A673 (cell line): ENCODE measurements at regions not wholly inside any gene's neighbourhood (a gene's known extent, or its start where the extent isn't known, plus 50 kb on each side); places are given as distances from the start of the nearest gene placed in this dataset.

Source experiments
- BruUV-seq: library from RNA; stranded (reverse); fragments of 400-500 nt; replicated peaks from 2 replicates; lab custom pipeline; 2021; lab: Mats Ljungman, UMichigan
- CTCF ChIA-PET: fragments of 300-600 bp; sonication (Branson Sonifier 250); formaldehyde crosslinking; loops from one replicate; lab custom pipeline; 2022; ENCODE audit warnings: antibody characterized with exemption; lab: Charles Lee
- POLR2A ChIA-PET: fragments of 300-600 bp; sonication (Branson Sonifier 250); formaldehyde crosslinking; loops from one replicate; lab custom pipeline; 2022; ENCODE audit warnings: antibody characterized with exemption; ENCODE audit not compliant: low non-redundant PET; lab: Charles Lee
- DNase-seq: peaks from one replicate; pipeline ENCODE4 v3.0.0-alpha.2; 2015; ENCODE audit warnings: low spot score
- H3K27ac ChIP-seq: fragments of 200-600 bp; sonication (generic); 2 replicates; pipeline ENCODE4 v1.5.1; 2016; ENCODE audit warnings: mixed run types, low read depth, mild to moderate bottlenecking, mixed read lengths, antibody characterized with exemption, low read length; ENCODE audit not compliant: poor library complexity, severe bottlenecking
- H3K27me3 ChIP-seq: fragments of 200-600 bp; sonication (generic); replicated peaks from 2 replicates; pipeline ENCODE4 v1.6.1; 2017; ENCODE audit warnings: mixed run types, low read depth, mild to moderate bottlenecking, mixed read lengths, antibody characterized with exemption, low read length; ENCODE audit not compliant: insufficient read depth, poor library complexity
- H3K36me3 ChIP-seq: fragments of 200-600 bp; sonication (generic); 2 replicates; pipeline ENCODE4 v1.6.1; 2016; ENCODE audit warnings: mixed run types, mild to moderate bottlenecking, mixed read lengths, antibody characterized with exemption, low read length; ENCODE audit not compliant: insufficient read depth, poor library complexity, severe bottlenecking
- H3K4me1 ChIP-seq: fragments of 200-600 bp; sonication (generic); 2 replicates; pipeline ENCODE4 v1.6.1; 2017; ENCODE audit warnings: mixed run types, mild to moderate bottlenecking, mixed read lengths, antibody characterized with exemption, low read length; ENCODE audit not compliant: insufficient read depth, poor library complexity, severe bottlenecking
- H3K4me3 ChIP-seq: fragments of 200-600 bp; sonication (generic); 2 replicates; pipeline ENCODE4 v1.5.1; 2016; ENCODE audit warnings: low read depth, mixed run types, mild to moderate bottlenecking, mixed read lengths, low read length; ENCODE audit not compliant: poor library complexity, severe bottlenecking
- H3K9me3 ChIP-seq: fragments of 200-600 bp; sonication (generic); 2 replicates; pipeline ENCODE4 v1.6.1; 2016; ENCODE audit warnings: mixed run types, low read depth, mild to moderate bottlenecking, mixed read lengths, antibody characterized with exemption, low read length; ENCODE audit not compliant: poor library complexity, severe bottlenecking
- EZH2 ChIP-seq: fragments of 200-600 bp; sonication (generic); IDR thresholded peaks from 2 replicates; pipeline ENCODE4 v1.6.1; 2017; ENCODE audit warnings: borderline replicate concordance, low read depth, mild to moderate bottlenecking, mixed read lengths, antibody characterized with exemption, low read length; ENCODE audit not compliant: poor library complexity, severe bottlenecking
- intact Hi-C: fragments of 100-400 bp; cut with micrococcal nuclease; formaldehyde crosslinking; loops from one replicate; pipeline ENCODE4 v1.10.0; 2022; ENCODE audit not compliant: unreplicated experiment
- TF ChIP-seq, protein P1 (sequence below): fragments of 300-800, 200-600 bp; sonication (generic); conservative IDR thresholded peaks from 2 replicates; pipeline ENCODE4 v1.5.1; 2017; ENCODE audit warnings: low read depth, mild to moderate bottlenecking, antibody characterized with exemption, low read length, moderate library complexity, mixed read lengths

- no TSS peak for BruUV-seq
- DNase-seq: no peak
- no peak for TF ChIP-seq EZH2
- TF ChIP-seq, protein P1, sequence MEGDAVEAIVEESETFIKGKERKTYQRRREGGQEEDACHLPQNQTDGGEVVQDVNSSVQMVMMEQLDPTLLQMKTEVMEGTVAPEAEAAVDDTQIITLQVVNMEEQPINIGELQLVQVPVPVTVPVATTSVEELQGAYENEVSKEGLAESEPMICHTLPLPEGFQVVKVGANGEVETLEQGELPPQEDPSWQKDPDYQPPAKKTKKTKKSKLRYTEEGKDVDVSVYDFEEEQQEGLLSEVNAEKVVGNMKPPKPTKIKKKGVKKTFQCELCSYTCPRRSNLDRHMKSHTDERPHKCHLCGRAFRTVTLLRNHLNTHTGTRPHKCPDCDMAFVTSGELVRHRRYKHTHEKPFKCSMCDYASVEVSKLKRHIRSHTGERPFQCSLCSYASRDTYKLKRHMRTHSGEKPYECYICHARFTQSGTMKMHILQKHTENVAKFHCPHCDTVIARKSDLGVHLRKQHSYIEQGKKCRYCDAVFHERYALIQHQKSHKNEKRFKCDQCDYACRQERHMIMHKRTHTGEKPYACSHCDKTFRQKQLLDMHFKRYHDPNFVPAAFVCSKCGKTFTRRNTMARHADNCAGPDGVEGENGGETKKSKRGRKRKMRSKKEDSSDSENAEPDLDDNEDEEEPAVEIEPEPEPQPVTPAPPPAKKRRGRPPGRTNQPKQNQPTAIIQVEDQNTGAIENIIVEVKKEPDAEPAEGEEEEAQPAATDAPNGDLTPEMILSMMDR: no peak
- Histone ChIP-seq H3K4me1 (no peaks in the 10 kb centered on the region), H3K27me3 (no peaks in the 10 kb centered on the region), H3K27ac (no peak overlapping the region), H3K36me3 (no peaks in the 10 kb centered on the region), H3K4me3 (no peak overlapping the region), H3K9me3 (no peaks in the 10 kb centered on the region)
- ChIA-PET CTCF (no interaction called here), POLR2A (no interaction called here)
- intact Hi-C loops: no loop called here
Measured at GRCh38 chr6:44701038-44701636, 313.6 kb downstream of the CDC5L start.

- Histone ChIP-seq H3K27ac (no peak overlapping the region), H3K4me3 (no peak overlapping the region), H3K4me1 (no peaks in the 10 kb centered on the region), H3K9me3 (no peaks in the 10 kb centered on the region), H3K27me3 (no peaks in the 10 kb centered on the region), H3K36me3 (no peaks in the 10 kb centered on the region)
- ChIA-PET POLR2A (no interaction called here), CTCF (no interaction called here)
- DNase-seq: no peak
- no TSS peak for BruUV-seq
- no peak for TF ChIP-seq EZH2
- TF ChIP-seq, protein P1: no peak
- intact Hi-C loops: no loop called here
Measured at GRCh38 chr6:44701637-44702101, 314.2 kb downstream of the CDC5L start.

- DNase-seq: no peak
- BruUV-seq: no TSS peak
- H3K27me3 ChIP-seq: no peaks in the 10 kb centered on the region
- H3K27ac ChIP-seq: no peak overlapping the region
- intact Hi-C loops: no loop called here
- H3K4me1 ChIP-seq: no peaks in the 10 kb centered on the region
- no peak for TF ChIP-seq EZH2
- TF ChIP-seq, protein P1: no peak
- CTCF ChIA-PET: no interaction called here
- POLR2A ChIA-PET: no interaction called here
- no peaks in the 10 kb centered on the region for H3K36me3 ChIP-seq
- no peak overlapping the region for H3K4me3 ChIP-seq
- H3K9me3 ChIP-seq: no peaks in the 10 kb centered on the region
Measured at GRCh38 chr6:44702292-44702691, 314.8 kb downstream of the CDC5L start.
